Thoracic aorta (tissue), 2 donors: ENCODE measurements at regions not wholly inside any gene's neighbourhood (a gene's known extent, or its start where the extent isn't known, plus 50 kb on each side); places are given as distances from the start of the nearest gene placed in this dataset.
A peak's percentile ranks its signal among the peaks of the same experiment; 100 is the strongest.

ENCODE experiments used
- ATAC-seq: fragments of 150-250 bp; one replicate; pipeline ENCODE4 v1.8.0; 2017; ENCODE audit warnings: low read depth; ENCODE audit not compliant: insufficient number of reproducible peaks, low FRiP score
- DNase-seq: peaks from one replicate; pipeline ENCODE4 v3.0.0-alpha.2; 2020; ENCODE audit warnings: low spot score
- H3K27ac ChIP-seq, 2 donors: fragments of 200-600 bp; sonication (generic); 1 replicate in 1 of 2; 2 replicates in 1 of 2; pipeline ENCODE4 v1.5.1; 2016; ENCODE audit warnings: mild to moderate bottlenecking in 2 of 2, moderate library complexity in 2 of 2
- H3K27me3 ChIP-seq: fragments of 200-600 bp; sonication (generic); replicated peaks from 2 replicates; pipeline ENCODE4 v1.6.0; 2016; ENCODE audit warnings: mild to moderate bottlenecking; ENCODE audit not compliant: insufficient read depth
- H3K36me3 ChIP-seq: fragments of 200-600 bp; sonication (generic); one replicate; pipeline ENCODE4 v1.5.1; 2016
- H3K4me1 ChIP-seq, 2 donors: fragments of 200-600 bp; sonication (generic); 1 replicate in 1 of 2; 2 replicates in 1 of 2; pipeline versions ENCODE4 v1.5.1 to v1.6.0; 2016; ENCODE audit warnings: low read depth in 2 of 2, mild to moderate bottlenecking in 1 of 2; ENCODE audit not compliant: control insufficient read depth in 1 of 2
- H3K4me3 ChIP-seq: fragments of 200-600 bp; sonication (generic); 2 replicates; pipeline ENCODE4 v1.5.1; 2016; ENCODE audit warnings: mild to moderate bottlenecking
- H3K9me3 ChIP-seq: fragments of 200-600 bp; sonication (generic); 2 replicates; pipeline ENCODE4 v1.5.1; 2016
- TF ChIP-seq, protein P1 (sequence below): fragments of 200-600 bp; sonication (generic); IDR thresholded peaks from one replicate; pipeline ENCODE4 v1.5.1; 2019; ENCODE audit warnings: antibody characterized with exemption

DNA sequence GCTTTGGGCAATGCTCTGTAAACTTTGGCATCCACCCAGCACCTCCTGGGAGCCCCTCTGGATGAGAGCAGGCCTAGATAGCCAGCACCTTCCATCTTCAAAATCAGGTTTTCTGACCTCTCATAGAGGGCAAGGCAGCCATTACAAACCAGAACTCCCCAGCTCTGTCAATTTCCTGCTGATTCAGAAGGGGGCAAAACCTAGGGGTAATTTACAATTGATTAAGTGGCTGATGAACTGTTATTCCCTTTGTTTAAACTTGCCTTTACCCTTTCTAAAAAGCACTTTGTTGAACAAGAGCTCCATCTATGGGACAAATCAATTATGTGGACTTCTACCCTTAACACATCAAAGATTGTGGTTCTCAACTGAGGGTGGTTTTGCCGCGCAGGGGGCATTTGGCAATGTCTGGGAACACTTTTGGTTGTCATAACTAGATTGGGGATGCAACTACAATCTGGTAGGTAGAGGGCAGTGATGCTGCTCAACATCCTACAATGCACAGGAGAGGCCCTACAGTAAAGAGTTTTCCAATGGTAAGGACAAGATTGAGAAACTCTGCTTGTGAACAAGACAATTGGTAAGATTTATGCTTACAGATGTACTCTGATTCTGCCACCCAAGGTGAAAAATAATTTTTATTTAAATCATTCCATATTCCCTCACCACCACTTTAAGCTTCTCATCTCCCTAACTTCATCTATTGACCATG lies 184.1 kb downstream of the MARCHF11 start:
- DNase-seq, result no peak
- H3K27me3 ChIP-seq, result no peaks in the 10 kb centered on the region
- H3K36me3 ChIP-seq, result no peaks in the 10 kb centered on the region
- ATAC-seq, result no peak
- peaks cover 17% of the 10 kb centered on the region for H3K9me3 ChIP-seq
- TF ChIP-seq, protein P1, sequence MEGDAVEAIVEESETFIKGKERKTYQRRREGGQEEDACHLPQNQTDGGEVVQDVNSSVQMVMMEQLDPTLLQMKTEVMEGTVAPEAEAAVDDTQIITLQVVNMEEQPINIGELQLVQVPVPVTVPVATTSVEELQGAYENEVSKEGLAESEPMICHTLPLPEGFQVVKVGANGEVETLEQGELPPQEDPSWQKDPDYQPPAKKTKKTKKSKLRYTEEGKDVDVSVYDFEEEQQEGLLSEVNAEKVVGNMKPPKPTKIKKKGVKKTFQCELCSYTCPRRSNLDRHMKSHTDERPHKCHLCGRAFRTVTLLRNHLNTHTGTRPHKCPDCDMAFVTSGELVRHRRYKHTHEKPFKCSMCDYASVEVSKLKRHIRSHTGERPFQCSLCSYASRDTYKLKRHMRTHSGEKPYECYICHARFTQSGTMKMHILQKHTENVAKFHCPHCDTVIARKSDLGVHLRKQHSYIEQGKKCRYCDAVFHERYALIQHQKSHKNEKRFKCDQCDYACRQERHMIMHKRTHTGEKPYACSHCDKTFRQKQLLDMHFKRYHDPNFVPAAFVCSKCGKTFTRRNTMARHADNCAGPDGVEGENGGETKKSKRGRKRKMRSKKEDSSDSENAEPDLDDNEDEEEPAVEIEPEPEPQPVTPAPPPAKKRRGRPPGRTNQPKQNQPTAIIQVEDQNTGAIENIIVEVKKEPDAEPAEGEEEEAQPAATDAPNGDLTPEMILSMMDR, result peak; percentile 31
- H3K4me1 ChIP-seq, result no peaks in the 10 kb centered on the region
- no peak overlapping the region for H3K4me3 ChIP-seq
- no peak overlapping the region for H3K27ac ChIP-seq

DNA sequence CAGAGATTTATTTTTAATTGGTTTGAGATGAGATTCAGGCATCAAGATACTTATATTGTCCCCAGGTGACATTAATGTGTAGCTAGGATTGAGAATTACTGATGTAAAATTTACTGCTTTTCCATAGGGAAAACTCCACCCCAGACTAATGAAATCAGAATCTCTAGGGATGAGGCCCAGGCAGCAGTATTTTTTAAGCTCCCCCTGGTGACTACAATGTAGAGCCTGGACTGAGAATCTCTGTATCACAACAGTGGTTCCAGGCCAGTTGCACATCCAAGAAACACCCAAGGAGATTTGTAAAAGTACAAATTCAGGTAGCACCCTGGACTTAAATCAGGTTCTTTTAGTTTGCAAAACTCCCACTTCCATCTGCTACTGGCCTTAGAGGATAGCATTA lies 185.7 kb downstream of the MARCHF11 start:
- ATAC-seq (no peak), DNase-seq (no peak)
- Histone ChIP-seq H3K9me3 (peaks cover 17% of the 10 kb centered on the region), H3K27me3 (no peaks in the 10 kb centered on the region), H3K4me1 (no peaks in the 10 kb centered on the region), H3K36me3 (no peaks in the 10 kb centered on the region), H3K4me3 (no peak overlapping the region), H3K27ac (no peak overlapping the region)
- TF ChIP-seq, protein P1, result no peak

DNA sequence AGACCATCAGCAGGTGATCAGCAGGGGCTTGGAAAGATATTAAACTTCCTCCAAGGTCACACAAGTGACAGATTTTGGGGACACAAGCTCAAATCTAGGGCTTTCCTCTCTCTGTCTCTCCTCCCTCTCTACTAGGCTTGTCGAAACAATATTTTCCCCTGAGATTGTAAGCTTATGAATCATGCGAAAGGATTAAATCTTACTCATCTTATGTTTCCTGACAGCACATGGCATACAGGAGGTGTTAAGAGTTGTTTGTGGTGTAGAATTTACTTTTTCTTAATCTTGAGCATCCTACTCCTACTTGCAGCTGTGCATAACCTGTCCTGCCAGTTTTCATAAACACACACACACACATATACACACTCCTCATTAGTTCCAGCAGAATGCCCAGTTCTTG lies 186.3 kb downstream of the MARCHF11 start:
- Histone ChIP-seq H3K36me3 (no peaks in the 10 kb centered on the region), H3K27ac (no peak overlapping the region), H3K4me3 (no peak overlapping the region), H3K4me1 (no peaks in the 10 kb centered on the region), H3K27me3 (no peaks in the 10 kb centered on the region), H3K9me3 (peaks cover 17% of the 10 kb centered on the region)
- TF ChIP-seq, protein P1, result no peak
- no peak for ATAC-seq
- no peak for DNase-seq

DNA sequence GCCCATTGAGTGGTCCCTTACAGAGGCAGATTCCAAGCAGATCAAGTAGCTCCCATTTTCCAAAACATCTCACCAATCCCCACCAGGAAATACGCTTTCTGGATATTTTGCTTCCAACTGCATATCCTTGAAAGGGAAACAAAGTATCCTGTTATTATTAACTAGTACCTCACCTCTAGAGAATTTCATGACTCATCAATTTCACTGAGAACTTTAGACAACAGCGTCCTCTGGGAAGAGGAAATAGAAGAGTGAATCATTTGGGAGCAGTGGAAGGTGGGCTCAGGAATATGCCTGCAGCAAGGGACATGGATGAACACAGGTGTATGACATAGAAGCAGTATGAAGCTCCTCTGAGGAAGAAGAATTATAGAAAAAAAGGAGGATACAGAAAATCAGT lies 186.7 kb downstream of the MARCHF11 start:
- no peaks in the 10 kb centered on the region for H3K4me1 ChIP-seq
- peaks cover 17% of the 10 kb centered on the region for H3K9me3 ChIP-seq
- no peak overlapping the region for H3K27ac ChIP-seq
- H3K27me3 ChIP-seq, result no peaks in the 10 kb centered on the region
- H3K4me3 ChIP-seq, result no peak overlapping the region
- DNase-seq, result no peak
- TF ChIP-seq, protein P1, result no peak
- ATAC-seq, result no peak
- H3K36me3 ChIP-seq, result no peaks in the 10 kb centered on the region

DNA sequence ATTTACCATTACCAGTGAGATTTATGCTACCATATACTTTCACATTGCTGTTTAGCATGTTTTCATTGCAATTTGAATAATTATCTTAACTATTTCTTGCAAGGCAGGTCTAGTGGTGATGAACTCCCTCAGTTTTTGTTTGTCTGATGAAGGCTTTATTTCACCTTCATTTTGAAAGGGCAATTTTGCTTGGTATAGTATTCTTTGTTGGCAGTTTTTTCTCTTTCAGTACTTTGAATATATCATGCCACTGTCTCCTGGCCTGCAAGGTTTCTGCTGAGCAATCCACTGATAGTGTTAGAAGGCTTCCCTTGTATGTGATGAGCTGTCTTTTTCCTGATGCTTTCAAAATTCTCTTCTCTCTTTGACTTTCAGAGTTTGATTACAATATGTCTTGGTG lies 188.0 kb downstream of the MARCHF11 start:
- Histone ChIP-seq H3K27ac (no peak overlapping the region), H3K9me3 (peaks cover 17% of the 10 kb centered on the region), H3K4me1 (no peaks in the 10 kb centered on the region), H3K27me3 (no peaks in the 10 kb centered on the region), H3K36me3 (no peaks in the 10 kb centered on the region), H3K4me3 (no peak overlapping the region)
- TF ChIP-seq, protein P1, result no peak
- ATAC-seq (no peak), DNase-seq (no peak)
